SK-N-SH (cell line): ENCODE measurements at regions not wholly inside any gene's neighbourhood (a gene's known extent, or its start where the extent isn't known, plus 50 kb on each side); places are given as distances from the start of the nearest gene placed in this dataset.

Source experiments
- CTCF ChIA-PET: fragments of 300-600, 350-600 bp; formaldehyde crosslinking; extraction: SDS; loops from one replicate; lab custom pipeline; 2021; lab: Yijun Ruan, JAX
- POLR2A ChIA-PET: fragments of 350-600 bp; sonication (Branson Sonifier 250); formaldehyde crosslinking; extraction: SDS; loops from one replicate; lab custom pipeline; 2020; ENCODE audit warnings: antibody characterized with exemption, inconsistent platforms; lab: Yijun Ruan, JAX
- DNase-seq: peaks from one replicate; pipeline ENCODE4 v3.0.0; 2012
- H2AFZ ChIP-seq: fragments of 200-600 bp; sonication (generic); 2 replicates; pipeline ENCODE4 v1.8.1; 2016; ENCODE audit warnings: antibody characterized with exemption, mild to moderate bottlenecking, low read depth
- H3F3A ChIP-seq: fragments of 200-600 bp; sonication (generic); replicated peaks from 2 replicates; pipeline ENCODE3; 2016; ENCODE audit warnings: antibody characterized with exemption, mild to moderate bottlenecking; ENCODE audit not compliant: insufficient read depth
- H3K27ac ChIP-seq, 2 experiments: fragments of 200-500 bp in 1 of 2; fragments of 200-600 bp in 1 of 2; sonication (Bioruptor generic) in 1 of 2; sonication (generic), shearing (Covaris generic) in 1 of 2; 2 replicates each; pipeline versions ENCODE4 v1.5.1 to v1.6.1; 2014 to 2016; ENCODE audit warnings: low read depth in 2 of 2, inconsistent platforms in 1 of 2, low read length in 1 of 2, mild to moderate bottlenecking in 1 of 2, mixed read lengths in 1 of 2
- H3K27me3 ChIP-seq: fragments of 200-600 bp; sonication (generic), shearing (Covaris generic); 2 replicates; pipeline ENCODE4 v1.6.1; 2016; ENCODE audit warnings: mixed run types; ENCODE audit not compliant: insufficient read depth
- H3K36me3 ChIP-seq, 2 experiments: fragments of 200-500 bp in 1 of 2; fragments of 200-600 bp in 1 of 2; sonication (Bioruptor generic) in 1 of 2; sonication (generic) in 1 of 2; replicated peaks in 1 of 2; 2 replicates each; pipeline versions ENCODE3 to v1.5.1; 2014 to 2016; ENCODE audit warnings: low read length in 1 of 2, mild to moderate bottlenecking in 1 of 2; ENCODE audit not compliant: insufficient read depth in 2 of 2, control insufficient read depth in 1 of 2
- H3K4me1 ChIP-seq, 2 experiments: fragments of 200-500 bp in 1 of 2; fragments of 200-600 bp in 1 of 2; sonication (Bioruptor generic) in 1 of 2; sonication (generic), shearing (Covaris generic) in 1 of 2; 2 replicates each; pipeline versions ENCODE4 v1.5.1 to v1.6.1; 2014 to 2016; ENCODE audit warnings: low read depth in 1 of 2, low read length in 1 of 2, mixed run types in 1 of 2; ENCODE audit not compliant: insufficient read depth in 2 of 2, control insufficient read depth in 1 of 2
- H3K4me2 ChIP-seq: fragments of 200-600 bp; sonication (generic), shearing (Covaris generic); 2 replicates; pipeline ENCODE4 v1.6.1; 2017; ENCODE audit warnings: mixed run types
- H3K4me3 ChIP-seq, 2 experiments: fragments of 200-500 bp in 1 of 2; fragments of 200-600 bp in 1 of 2; sonication (Bioruptor generic) in 1 of 2; sonication (generic), shearing (Covaris generic) in 1 of 2; 2 replicates each; pipeline versions ENCODE4 v1.5.1 to v1.8.1; 2014 to 2016; ENCODE audit warnings: low read depth in 2 of 2, inconsistent platforms in 1 of 2, low read length in 1 of 2, mild to moderate bottlenecking in 1 of 2, mixed read lengths in 1 of 2, moderate library complexity in 1 of 2
- H3K79me2 ChIP-seq: fragments of 200-600 bp; sonication (generic); 2 replicates; pipeline ENCODE4 v1.8.1; 2017; ENCODE audit warnings: mild to moderate bottlenecking; ENCODE audit not compliant: insufficient read depth
- H3K9ac ChIP-seq: fragments of 200-600 bp; sonication (generic); 2 replicates; pipeline ENCODE4 v1.6.1; 2017; ENCODE audit warnings: mixed run types
- H3K9me2 ChIP-seq: fragments of 200-600 bp; sonication (generic); 2 replicates; pipeline ENCODE4 v1.6.1; 2017; ENCODE audit warnings: mixed run types
- H3K9me3 ChIP-seq: fragments of 200-600 bp; sonication (generic); 2 replicates; pipeline ENCODE4 v1.6.1; 2017; ENCODE audit warnings: mixed run types, mild to moderate bottlenecking, moderate library complexity
- H4K20me1 ChIP-seq: fragments of 200-600 bp; sonication (generic); 2 replicates; pipeline ENCODE4 v1.6.1; 2017; ENCODE audit warnings: mild to moderate bottlenecking, mixed run types; ENCODE audit not compliant: insufficient read depth
- FOXJ3 ChIP-seq: sonication (generic); formaldehyde crosslinking; IDR thresholded peaks from 2 replicates; pipeline ENCODE4 v1.5.1; 2020; ENCODE audit warnings: mild to moderate bottlenecking, missing genetic modification reagents
- GABPA ChIP-seq: IDR thresholded peaks from 2 replicates; pipeline ENCODE4 v1.4.0; 2012; ENCODE audit warnings: low read depth, mild to moderate bottlenecking
- MEF2A ChIP-seq: IDR thresholded peaks from 2 replicates; pipeline ENCODE4 v1.4.0; 2012; ENCODE audit warnings: low read depth, borderline replicate concordance
- NRF1 ChIP-seq: IDR thresholded peaks from 2 replicates; pipeline ENCODE4 v1.6.1; 2012; ENCODE audit warnings: low read depth, mild to moderate bottlenecking, low read length
- POLR2AphosphoS5 ChIP-seq: IDR thresholded peaks from 2 replicates; pipeline ENCODE4 v1.6.1; 2012; ENCODE audit warnings: low read depth, low read length
- RXRA ChIP-seq: IDR thresholded peaks from 2 replicates; pipeline ENCODE4 v1.4.0; 2012; ENCODE audit warnings: low read depth, mild to moderate bottlenecking, borderline replicate concordance
- SIN3A ChIP-seq: IDR thresholded peaks from 2 replicates; pipeline ENCODE4 v1.6.1; 2012; ENCODE audit warnings: low read depth, mild to moderate bottlenecking, low read length, moderate library complexity, borderline replicate concordance
- WGBS: methylation state at CpG from one replicate; pipeline ENCODE4 v1.1.6; 2017; ENCODE audit warnings: low lambda C conversion rate; 5-methylcytosine and 5-hydroxymethylcytosine counted together
- TF ChIP-seq, protein P1 (sequence below): IDR thresholded peaks from 2 replicates; pipeline ENCODE4; 2012
- TF ChIP-seq, protein P2 (sequence below): fragments of 200-600 bp; sonication (generic); IDR thresholded peaks from 2 replicates; pipeline ENCODE4 v1.6.1; 2017; ENCODE audit warnings: antibody characterized with exemption, mild to moderate bottlenecking, moderate library complexity
- TF ChIP-seq, protein P3 (sequence below): IDR thresholded peaks from 2 replicates; pipeline ENCODE4 v1.4.0; 2012; ENCODE audit warnings: low read depth
- TF ChIP-seq, protein P4 (sequence below): IDR thresholded peaks from 2 replicates; pipeline ENCODE4 v1.6.1; 2012; ENCODE audit warnings: mild to moderate bottlenecking, low read depth, low read length, moderate library complexity
- TF ChIP-seq, protein P5 (sequence below): fragments of 150-350 bp; IDR thresholded peaks from 2 replicates; pipeline ENCODE4 v1.6.1; 2017; ENCODE audit warnings: antibody characterized with exemption, low read length, low read depth, borderline replicate concordance

DNA sequence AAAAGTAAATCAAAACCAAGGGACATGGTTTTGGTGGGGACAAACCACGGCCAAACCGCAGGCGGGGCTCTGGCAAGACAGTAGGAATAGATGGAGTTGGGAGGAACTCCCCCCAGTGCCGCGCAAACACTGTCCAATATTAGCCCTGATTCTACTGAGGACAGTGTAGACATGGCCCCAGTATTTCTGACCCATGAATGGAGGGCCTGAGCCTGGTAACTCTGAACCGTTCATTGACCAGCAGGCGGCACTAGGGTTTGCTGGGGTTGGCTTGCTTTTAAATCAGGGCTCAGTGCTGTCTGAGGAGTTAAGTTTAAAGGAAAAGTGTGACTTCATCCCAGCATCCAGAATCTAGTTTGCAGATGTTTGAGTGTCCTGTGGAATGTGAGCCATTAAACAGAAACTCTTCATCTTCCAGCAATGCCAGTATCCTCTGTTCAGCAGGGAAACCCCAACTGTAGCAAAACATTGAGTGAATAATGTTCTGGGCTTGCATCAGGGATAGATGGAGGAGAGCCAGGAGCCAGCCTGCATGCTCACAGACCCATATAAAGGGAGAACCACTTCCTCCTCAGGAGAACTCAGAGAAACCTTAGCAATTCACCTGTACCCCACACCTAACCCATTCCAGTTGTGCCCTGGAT, 147.4 kb upstream of the PRSS58 start:
- TF ChIP-seq, protein P1, sequence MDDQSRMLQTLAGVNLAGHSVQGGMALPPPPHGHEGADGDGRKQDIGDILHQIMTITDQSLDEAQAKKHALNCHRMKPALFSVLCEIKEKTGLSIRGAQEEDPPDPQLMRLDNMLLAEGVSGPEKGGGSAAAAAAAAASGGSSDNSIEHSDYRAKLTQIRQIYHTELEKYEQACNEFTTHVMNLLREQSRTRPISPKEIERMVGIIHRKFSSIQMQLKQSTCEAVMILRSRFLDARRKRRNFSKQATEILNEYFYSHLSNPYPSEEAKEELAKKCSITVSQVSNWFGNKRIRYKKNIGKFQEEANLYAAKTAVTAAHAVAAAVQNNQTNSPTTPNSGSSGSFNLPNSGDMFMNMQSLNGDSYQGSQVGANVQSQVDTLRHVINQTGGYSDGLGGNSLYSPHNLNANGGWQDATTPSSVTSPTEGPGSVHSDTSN: no peak
- no peak for TF ChIP-seq NRF1
- no peak for DNase-seq
- Histone ChIP-seq H3K4me2 (no peak overlapping the region), H3K4me3 (no peak overlapping the region), H3F3A (no peaks in the 10 kb centered on the region), H3K9me3 (no peaks in the 10 kb centered on the region), H2AFZ (no peak overlapping the region), H3K27ac (no peak overlapping the region), H3K9ac (no peak overlapping the region), H3K9me2 (no peaks in the 10 kb centered on the region), H3K36me3 (no peaks in the 10 kb centered on the region), H3K4me1 (no peaks in the 10 kb centered on the region), H4K20me1 (no peaks in the 10 kb centered on the region), H3K27me3 (peaks cover 25% of the 10 kb centered on the region; the same call in 1 of the 2 replicates), H3K79me2 (no peaks in the 10 kb centered on the region)
- whole genome bisulfite sequencing: 60% methylated on average over 7 of the region's 7 CpGs
- ChIA-PET POLR2A (no interaction called here), CTCF (interaction anchor here (1.2 kb wide), 1 partner anchor 77 kb away, joined by 3 read pairs; no protein-coding TSS in a partner anchor)

DNA sequence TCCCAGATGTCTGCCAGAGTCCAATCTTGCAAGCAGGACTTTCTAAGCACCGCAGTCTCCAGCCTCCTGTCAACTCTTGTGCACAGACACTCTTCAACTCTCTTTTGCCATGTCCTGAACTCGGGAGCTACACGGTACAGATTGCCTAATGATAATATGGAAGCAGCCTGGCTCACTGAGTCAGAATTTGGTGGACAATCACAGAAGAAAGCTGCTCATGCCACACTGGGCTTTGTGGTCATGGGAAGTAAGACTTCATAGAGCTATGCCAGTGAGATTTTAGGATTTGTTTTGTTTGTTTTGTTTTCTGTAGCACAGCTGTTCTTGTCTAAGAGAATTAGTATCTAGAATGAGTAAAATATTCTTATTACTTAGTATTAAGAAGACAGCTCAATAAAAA, 144.1 kb upstream of the PRSS58 start:
- Histone ChIP-seq H3K4me2 (no peak overlapping the region), H3F3A (no peaks in the 10 kb centered on the region), H2AFZ (no peak overlapping the region), H3K9me2 (no peaks in the 10 kb centered on the region)
- WGBS: 3% methylated on average over 3 of the region's 3 CpGs
- TF ChIP-seq MEF2A: no peak
- no peak for TF ChIP-seq GABPA
- TF ChIP-seq, protein P2, sequence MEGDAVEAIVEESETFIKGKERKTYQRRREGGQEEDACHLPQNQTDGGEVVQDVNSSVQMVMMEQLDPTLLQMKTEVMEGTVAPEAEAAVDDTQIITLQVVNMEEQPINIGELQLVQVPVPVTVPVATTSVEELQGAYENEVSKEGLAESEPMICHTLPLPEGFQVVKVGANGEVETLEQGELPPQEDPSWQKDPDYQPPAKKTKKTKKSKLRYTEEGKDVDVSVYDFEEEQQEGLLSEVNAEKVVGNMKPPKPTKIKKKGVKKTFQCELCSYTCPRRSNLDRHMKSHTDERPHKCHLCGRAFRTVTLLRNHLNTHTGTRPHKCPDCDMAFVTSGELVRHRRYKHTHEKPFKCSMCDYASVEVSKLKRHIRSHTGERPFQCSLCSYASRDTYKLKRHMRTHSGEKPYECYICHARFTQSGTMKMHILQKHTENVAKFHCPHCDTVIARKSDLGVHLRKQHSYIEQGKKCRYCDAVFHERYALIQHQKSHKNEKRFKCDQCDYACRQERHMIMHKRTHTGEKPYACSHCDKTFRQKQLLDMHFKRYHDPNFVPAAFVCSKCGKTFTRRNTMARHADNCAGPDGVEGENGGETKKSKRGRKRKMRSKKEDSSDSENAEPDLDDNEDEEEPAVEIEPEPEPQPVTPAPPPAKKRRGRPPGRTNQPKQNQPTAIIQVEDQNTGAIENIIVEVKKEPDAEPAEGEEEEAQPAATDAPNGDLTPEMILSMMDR: no peak
- TF ChIP-seq FOXJ3 (CRISPR knock-in tag): no peak
- TF ChIP-seq, protein P3, sequence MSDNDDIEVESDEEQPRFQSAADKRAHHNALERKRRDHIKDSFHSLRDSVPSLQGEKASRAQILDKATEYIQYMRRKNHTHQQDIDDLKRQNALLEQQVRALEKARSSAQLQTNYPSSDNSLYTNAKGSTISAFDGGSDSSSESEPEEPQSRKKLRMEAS: no peak
- TF ChIP-seq, protein P4, sequence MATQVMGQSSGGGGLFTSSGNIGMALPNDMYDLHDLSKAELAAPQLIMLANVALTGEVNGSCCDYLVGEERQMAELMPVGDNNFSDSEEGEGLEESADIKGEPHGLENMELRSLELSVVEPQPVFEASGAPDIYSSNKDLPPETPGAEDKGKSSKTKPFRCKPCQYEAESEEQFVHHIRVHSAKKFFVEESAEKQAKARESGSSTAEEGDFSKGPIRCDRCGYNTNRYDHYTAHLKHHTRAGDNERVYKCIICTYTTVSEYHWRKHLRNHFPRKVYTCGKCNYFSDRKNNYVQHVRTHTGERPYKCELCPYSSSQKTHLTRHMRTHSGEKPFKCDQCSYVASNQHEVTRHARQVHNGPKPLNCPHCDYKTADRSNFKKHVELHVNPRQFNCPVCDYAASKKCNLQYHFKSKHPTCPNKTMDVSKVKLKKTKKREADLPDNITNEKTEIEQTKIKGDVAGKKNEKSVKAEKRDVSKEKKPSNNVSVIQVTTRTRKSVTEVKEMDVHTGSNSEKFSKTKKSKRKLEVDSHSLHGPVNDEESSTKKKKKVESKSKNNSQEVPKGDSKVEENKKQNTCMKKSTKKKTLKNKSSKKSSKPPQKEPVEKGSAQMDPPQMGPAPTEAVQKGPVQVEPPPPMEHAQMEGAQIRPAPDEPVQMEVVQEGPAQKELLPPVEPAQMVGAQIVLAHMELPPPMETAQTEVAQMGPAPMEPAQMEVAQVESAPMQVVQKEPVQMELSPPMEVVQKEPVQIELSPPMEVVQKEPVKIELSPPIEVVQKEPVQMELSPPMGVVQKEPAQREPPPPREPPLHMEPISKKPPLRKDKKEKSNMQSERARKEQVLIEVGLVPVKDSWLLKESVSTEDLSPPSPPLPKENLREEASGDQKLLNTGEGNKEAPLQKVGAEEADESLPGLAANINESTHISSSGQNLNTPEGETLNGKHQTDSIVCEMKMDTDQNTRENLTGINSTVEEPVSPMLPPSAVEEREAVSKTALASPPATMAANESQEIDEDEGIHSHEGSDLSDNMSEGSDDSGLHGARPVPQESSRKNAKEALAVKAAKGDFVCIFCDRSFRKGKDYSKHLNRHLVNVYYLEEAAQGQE: no peak
- no peak for TF ChIP-seq SIN3A
- no peak for TF ChIP-seq POLR2AphosphoS5
- no peak for TF ChIP-seq RXRA
- TF ChIP-seq, protein P5, sequence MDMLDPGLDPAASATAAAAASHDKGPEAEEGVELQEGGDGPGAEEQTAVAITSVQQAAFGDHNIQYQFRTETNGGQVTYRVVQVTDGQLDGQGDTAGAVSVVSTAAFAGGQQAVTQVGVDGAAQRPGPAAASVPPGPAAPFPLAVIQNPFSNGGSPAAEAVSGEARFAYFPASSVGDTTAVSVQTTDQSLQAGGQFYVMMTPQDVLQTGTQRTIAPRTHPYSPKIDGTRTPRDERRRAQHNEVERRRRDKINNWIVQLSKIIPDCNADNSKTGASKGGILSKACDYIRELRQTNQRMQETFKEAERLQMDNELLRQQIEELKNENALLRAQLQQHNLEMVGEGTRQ: no peak
- TF ChIP-seq, all 33 proteins: peak for 0
- H4K20me1 ChIP-seq: no peaks in the 10 kb centered on the region
- no peaks in the 10 kb centered on the region for H3K79me2 ChIP-seq
- peaks cover 53% of the 10 kb centered on the region for H3K27me3 ChIP-seq
- no peaks in the 10 kb centered on the region for H3K9me3 ChIP-seq
- ChIA-PET POLR2A (no interaction called here), CTCF (interaction anchor here (0.8 to 1.9 kb wide), 9 partner anchors 9 to 382 kb away, joined by 3 to 11 read pairs (median 4); no protein-coding TSS in a partner anchor)
- no peak overlapping the region for H3K27ac ChIP-seq
- no peaks in the 10 kb centered on the region for H3K4me1 ChIP-seq
- no peak overlapping the region for H3K9ac ChIP-seq
- no peak for DNase-seq
- no peaks in the 10 kb centered on the region for H3K36me3 ChIP-seq
- H3K4me3 ChIP-seq: no peak overlapping the region
